Common myeloid progenitor, CD34-positive (primary cell): ENCODE measurements at regions not wholly inside any gene's neighbourhood (a gene's known extent, or its start where the extent isn't known, plus 50 kb on each side); places are given as distances from the start of the nearest gene placed in this dataset.
"Not testable (repeated sequence)": the region's sequence is repeated elsewhere in the genome, so short reads cannot be mapped to it uniquely, and the experiment has no call there.

Experiments used
- CTCF ChIA-PET: fragments of 350-600 bp; sonication (Branson Sonifier 250); formaldehyde crosslinking; loops from one replicate; lab custom pipeline; 2021; ENCODE audit warnings: antibody characterized with exemption; lab: Charles Lee
- POLR2A ChIA-PET: fragments of 350-600 bp; sonication (Branson Sonifier 250); formaldehyde crosslinking; loops from one replicate; lab custom pipeline; 2021; ENCODE audit warnings: antibody characterized with exemption; lab: Charles Lee
- DNase-seq, 3 donors: peaks; one replicate each; pipeline versions ENCODE4 v3.0.0 to v3.0.0-alpha.2; 2013
- H3K27ac ChIP-seq, 2 experiments: 1 replicate in 1 of 2; 2 replicates in 1 of 2; pipeline ENCODE4 v1.7.0; 2013; ENCODE audit warnings: inconsistent platforms in 2 of 2, low read length in 2 of 2, mild to moderate bottlenecking in 2 of 2, low read depth in 1 of 2, moderate library complexity in 1 of 2; ENCODE audit not compliant: severe bottlenecking in 2 of 2, insufficient read depth in 1 of 2, poor library complexity in 1 of 2
- H3K27me3 ChIP-seq, 5 experiments: replicated peaks in 2 of 5; 1 replicate in 3 of 5; 2 replicates in 2 of 5; pipeline versions ENCODE4 v1.6.1 to v1.7.0; 2013; ENCODE audit warnings: low read length in 4 of 5, mild to moderate bottlenecking in 2 of 5, moderate library complexity in 2 of 5, inconsistent platforms in 1 of 5; ENCODE audit not compliant: insufficient read depth in 5 of 5, control insufficient read depth in 4 of 5
- H3K36me3 ChIP-seq, 4 experiments: 1 replicate in 2 of 4; 2 replicates in 2 of 4; pipeline versions ENCODE4 v1.6.1 to v1.7.0; 2013; ENCODE audit warnings: low read length in 3 of 4, control low read depth in 1 of 4, mild to moderate bottlenecking in 1 of 4; ENCODE audit not compliant: control insufficient read depth in 4 of 4, insufficient read depth in 4 of 4
- H3K4me1 ChIP-seq, 4 experiments: 1 replicate in 3 of 4; 2 replicates in 1 of 4; pipeline versions ENCODE4 v1.6.1 to v1.7.1; 2013; ENCODE audit warnings: low read length in 3 of 4, mild to moderate bottlenecking in 3 of 4, control low read depth in 1 of 4, inconsistent platforms in 1 of 4, moderate library complexity in 1 of 4; ENCODE audit not compliant: control insufficient read depth in 4 of 4, insufficient read depth in 4 of 4; ENCODE audit errors: control extremely low read depth in 1 of 4
- H3K4me3 ChIP-seq, 7 experiments: 1 replicate in 4 of 7; 2 replicates in 3 of 7; pipeline versions ENCODE4 v1.5.1 to v1.7.0; 2013; ENCODE audit warnings: mild to moderate bottlenecking in 7 of 7, low read length in 6 of 7, moderate library complexity in 6 of 7, inconsistent platforms in 2 of 7, low read depth in 2 of 7, control low read depth in 1 of 7; ENCODE audit not compliant: insufficient read depth in 4 of 7, control insufficient read depth in 1 of 7; ENCODE audit errors: extremely low read depth in 1 of 7
- H3K9me3 ChIP-seq, 5 experiments: 1 replicate in 4 of 5; 2 replicates in 1 of 5; pipeline versions ENCODE4 v1.6.1 to v1.7.1; 2013; ENCODE audit warnings: low read length in 4 of 5, mild to moderate bottlenecking in 2 of 5, inconsistent platforms in 1 of 5, low read depth in 1 of 5, moderate library complexity in 1 of 5; ENCODE audit not compliant: control insufficient read depth in 4 of 5, insufficient read depth in 2 of 5; ENCODE audit errors: control extremely low read depth in 1 of 5
- WGBS: methylation state at CpG from one replicate; pipeline ENCODE4 v1.1.5; 2013; ENCODE audit not compliant: insufficient coverage; 5-methylcytosine and 5-hydroxymethylcytosine counted together

- H3K36me3 ChIP-seq, POLR2A ChIA-PET, H3K27me3 ChIP-seq, DNase-seq, H3K27ac ChIP-seq, H3K9me3 ChIP-seq, H3K4me1 ChIP-seq, CTCF ChIA-PET, H3K4me3 ChIP-seq: not testable (repeated sequence)
- 100% methylated on average over 7 of the region's 7 CpGs for WGBS
Observed at GRCh38 chr3:159510988-159511387, 477.6 kb upstream of the IL12A start.

DNA sequence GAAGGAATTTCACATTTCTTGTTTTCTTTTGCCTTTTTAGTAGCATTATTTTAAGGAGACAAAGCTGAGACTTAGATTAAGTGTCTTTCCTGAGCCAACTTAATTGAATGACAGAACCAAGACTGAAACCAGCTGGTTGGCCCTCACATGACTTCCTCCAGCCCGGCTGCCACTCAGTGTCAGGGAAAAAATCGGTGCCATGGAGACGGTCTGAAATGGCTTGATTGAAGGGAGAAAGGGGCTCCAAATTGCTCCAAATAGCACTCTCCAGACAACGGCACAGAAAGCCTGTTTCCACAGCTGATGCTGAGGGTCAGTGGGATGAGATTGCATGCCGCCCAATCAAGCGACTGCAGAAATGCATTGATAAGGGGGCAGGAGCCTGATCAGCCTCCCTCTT lies 475.2 kb upstream of the IL12A start:
- Histone ChIP-seq H3K4me1 (no peaks in the 10 kb centered on the region), H3K4me3 (no peak overlapping the region), H3K27me3 (peaks cover 0 to 2% (median 0%) of the 10 kb centered on the region in 5 experiments), H3K36me3 (no peaks in the 10 kb centered on the region), H3K9me3 (no peaks in the 10 kb centered on the region), H3K27ac (no peak overlapping the region)
- 77% methylated on average over 6 of the region's 6 CpGs for WGBS
- DNase-seq, result no peak
- POLR2A ChIA-PET, result no interaction called here
- CTCF ChIA-PET, result no interaction called here

- Histone ChIP-seq H3K9me3 (no peaks in the 10 kb centered on the region), H3K27ac (no peak overlapping the region), H3K27me3 (peaks cover 0 to 2% (median 0%) of the 10 kb centered on the region in 5 experiments), H3K4me3 (no peak overlapping the region), H3K36me3 (no peaks in the 10 kb centered on the region), H3K4me1 (no peaks in the 10 kb centered on the region)
- no peak for DNase-seq
- ChIA-PET POLR2A (no interaction called here), CTCF (no interaction called here)
- 87% methylated on average over 3 of the region's 5 CpGs for WGBS
Observed at GRCh38 chr3:159513867-159514380, 474.7 kb upstream of the IL12A start.

DNA sequence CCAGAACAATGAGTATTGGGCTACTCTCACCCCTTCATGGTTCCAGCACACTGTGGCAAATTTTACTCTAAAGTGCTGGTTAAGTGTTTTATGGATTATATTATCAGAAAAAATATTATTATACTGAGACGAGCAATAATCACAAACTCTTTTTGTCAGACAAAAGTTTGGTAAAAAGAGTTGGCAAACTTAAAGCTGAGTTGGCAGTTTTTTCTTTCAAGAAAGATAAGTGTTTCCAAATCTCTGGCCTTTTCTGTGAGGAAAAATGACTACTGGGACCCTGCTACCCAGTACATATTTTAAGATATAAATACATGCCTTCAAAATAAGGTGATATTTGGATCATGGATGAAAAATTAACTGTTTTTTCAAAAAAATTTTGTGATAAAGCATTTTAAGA lies 471.5 kb upstream of the IL12A start:
- no peak overlapping the region for H3K4me3 ChIP-seq
- no peak overlapping the region for H3K27ac ChIP-seq
- H3K4me1 ChIP-seq, result no peaks in the 10 kb centered on the region
- ChIA-PET CTCF (no interaction called here), POLR2A (no interaction called here)
- WGBS, result no CpG with 5 or more reads among the region's 1 CpG
- no peaks in the 10 kb centered on the region for H3K9me3 ChIP-seq
- H3K36me3 ChIP-seq, result no peaks in the 10 kb centered on the region
- DNase-seq, result no peak
- peaks cover 0 to 2% (median 0%) of the 10 kb centered on the region in 5 experiments for H3K27me3 ChIP-seq

- peaks cover 0 to 2% (median 0%) of the 10 kb centered on the region in 5 experiments for H3K27me3 ChIP-seq
- no peak overlapping the region for H3K4me3 ChIP-seq
- H3K9me3 ChIP-seq, result no peaks in the 10 kb centered on the region
- ChIA-PET CTCF (no interaction called here), POLR2A (no interaction called here)
- H3K4me1 ChIP-seq, result no peaks in the 10 kb centered on the region
- no CpG with 5 or more reads among the region's 3 CpGs for whole genome bisulfite sequencing
- no peaks in the 10 kb centered on the region for H3K36me3 ChIP-seq
- H3K27ac ChIP-seq, result no peak overlapping the region
- no peak for DNase-seq
Observed at GRCh38 chr3:159520638-159521037, 468.0 kb upstream of the IL12A start.

DNA sequence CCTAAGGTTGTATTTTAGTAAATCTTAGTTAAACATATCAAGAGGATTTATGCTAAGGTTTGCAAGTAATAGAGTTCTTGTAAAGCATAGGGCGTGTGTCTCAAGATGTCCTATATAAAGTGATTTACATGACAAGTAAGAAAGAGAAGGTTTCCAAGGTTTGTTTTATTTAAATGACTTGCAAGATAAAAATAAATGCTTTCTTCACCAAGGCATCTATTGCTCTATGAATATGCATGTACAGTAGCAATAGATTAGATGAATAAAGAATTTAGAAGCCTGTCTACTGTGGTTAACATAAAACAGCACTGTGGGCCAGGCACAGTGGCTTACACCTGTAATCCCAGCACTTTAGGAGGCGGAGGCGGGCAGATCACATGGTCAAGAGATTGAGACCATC lies 466.4 kb upstream of the IL12A start:
- no peaks in the 10 kb centered on the region for H3K36me3 ChIP-seq

GRCh38 chr3:159528251-159528895 lies 460.3 kb upstream of the IL12A start:
- H3K36me3 ChIP-seq, result no peaks in the 10 kb centered on the region
- no peak overlapping the region for H3K4me3 ChIP-seq
- 86% methylated on average over 8 of the region's 9 CpGs for WGBS
- ChIA-PET CTCF (no interaction called here), POLR2A (no interaction called here)
- DNase-seq, result no peak
- no peaks in the 10 kb centered on the region for H3K9me3 ChIP-seq
- no peak overlapping the region for H3K27ac ChIP-seq
- peaks cover 0 to 2% (median 0%) of the 10 kb centered on the region in 5 experiments for H3K27me3 ChIP-seq
- H3K4me1 ChIP-seq, result no peaks in the 10 kb centered on the region

More for the DNA sequence above, 466.4 kb upstream of the IL12A start:
- no peaks in the 10 kb centered on the region for H3K4me1 ChIP-seq
- H3K4me3 ChIP-seq, result no peak overlapping the region
- CTCF ChIA-PET, result no interaction called here
- no peak overlapping the region for H3K27ac ChIP-seq
- H3K9me3 ChIP-seq, result no peaks in the 10 kb centered on the region
- no peak for DNase-seq
- no peaks in the 10 kb centered on the region for H3K27me3 ChIP-seq
- POLR2A ChIA-PET, result no interaction called here
- WGBS, result 90% methylated on average over 2 of the region's 3 CpGs
